ENCODE measurements at regions not wholly inside any gene's neighbourhood (a gene's known extent, or its start where the extent isn't known, plus 50 kb on each side); places are given as distances from the start of the nearest gene placed in this dataset.

DNA sequence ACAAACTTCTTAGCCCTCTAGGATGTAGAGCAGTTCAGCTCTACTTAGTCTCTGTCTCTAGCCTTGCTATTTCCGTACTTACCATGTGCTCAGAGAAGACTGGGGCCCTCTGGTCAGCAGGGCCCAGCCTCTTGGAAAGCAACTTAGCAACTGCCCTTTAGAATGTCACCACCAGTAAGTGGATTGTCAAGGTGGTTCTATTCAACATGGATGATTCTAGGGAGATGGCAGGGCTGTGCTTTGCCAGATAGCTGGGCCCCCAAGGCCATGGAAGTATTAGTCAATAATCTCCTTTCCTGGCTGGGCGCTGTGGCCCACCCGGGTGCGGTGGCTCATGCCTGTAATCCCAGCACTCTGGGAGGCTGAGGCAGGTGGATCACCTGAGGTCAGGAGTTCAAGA, 177.6 kb upstream of the MVB12B start:
- Mint-ChIP-seq H3K4me1 (peaks cover 36% of the 10 kb centered on the region), H3K36me3 (ENCODE audit: low read depth) (no peaks in the 10 kb centered on the region), H3K9me3 (no peaks in the 10 kb centered on the region), H3K27me3 (ENCODE audit: low read depth, poor library complexity) (peaks cover 37% of the 10 kb centered on the region), H3K27ac (no peak overlapping the region), H3K4me3 (no peak overlapping the region)
- DNase-seq = no peak
- TF ChIP-seq, protein P1, sequence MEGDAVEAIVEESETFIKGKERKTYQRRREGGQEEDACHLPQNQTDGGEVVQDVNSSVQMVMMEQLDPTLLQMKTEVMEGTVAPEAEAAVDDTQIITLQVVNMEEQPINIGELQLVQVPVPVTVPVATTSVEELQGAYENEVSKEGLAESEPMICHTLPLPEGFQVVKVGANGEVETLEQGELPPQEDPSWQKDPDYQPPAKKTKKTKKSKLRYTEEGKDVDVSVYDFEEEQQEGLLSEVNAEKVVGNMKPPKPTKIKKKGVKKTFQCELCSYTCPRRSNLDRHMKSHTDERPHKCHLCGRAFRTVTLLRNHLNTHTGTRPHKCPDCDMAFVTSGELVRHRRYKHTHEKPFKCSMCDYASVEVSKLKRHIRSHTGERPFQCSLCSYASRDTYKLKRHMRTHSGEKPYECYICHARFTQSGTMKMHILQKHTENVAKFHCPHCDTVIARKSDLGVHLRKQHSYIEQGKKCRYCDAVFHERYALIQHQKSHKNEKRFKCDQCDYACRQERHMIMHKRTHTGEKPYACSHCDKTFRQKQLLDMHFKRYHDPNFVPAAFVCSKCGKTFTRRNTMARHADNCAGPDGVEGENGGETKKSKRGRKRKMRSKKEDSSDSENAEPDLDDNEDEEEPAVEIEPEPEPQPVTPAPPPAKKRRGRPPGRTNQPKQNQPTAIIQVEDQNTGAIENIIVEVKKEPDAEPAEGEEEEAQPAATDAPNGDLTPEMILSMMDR (IDR thresholded peaks at IDR 0.05) = no peak

DNA sequence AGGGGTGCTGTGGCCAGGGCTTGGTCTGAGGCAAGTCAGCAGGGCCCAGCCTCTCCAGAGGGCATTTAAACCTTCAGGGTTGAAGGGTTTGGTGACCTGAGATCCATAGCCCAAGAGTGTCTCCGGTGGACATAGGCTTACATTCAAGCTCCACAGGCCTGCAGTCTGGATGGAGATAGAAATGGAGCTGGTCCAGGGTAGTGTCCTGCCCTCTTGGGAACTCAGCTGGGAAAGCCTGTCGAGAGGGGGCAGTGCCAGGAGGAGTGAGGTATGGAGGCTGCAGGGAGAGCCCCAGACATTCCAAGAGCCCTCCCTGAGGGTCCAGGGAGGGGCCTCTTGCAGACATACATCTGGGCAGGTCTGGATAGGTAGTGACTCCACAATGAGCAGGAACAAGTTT, 177.0 kb upstream of the MVB12B start:
- H3K4me1 Mint-ChIP-seq = peaks cover 36% of the 10 kb centered on the region
- no peaks in the 10 kb centered on the region for H3K9me3 Mint-ChIP-seq
- H3K36me3 Mint-ChIP-seq (ENCODE audit: low read depth) = no peaks in the 10 kb centered on the region
- DNase-seq = no peak
- TF ChIP-seq, protein P1 (IDR thresholded peaks at IDR 0.05) = no peak
- H3K27me3 Mint-ChIP-seq (ENCODE audit: low read depth, poor library complexity) = peaks cover 43% of the 10 kb centered on the region
- no peak overlapping the region for H3K27ac Mint-ChIP-seq
- no peak overlapping the region for H3K4me3 Mint-ChIP-seq

DNA sequence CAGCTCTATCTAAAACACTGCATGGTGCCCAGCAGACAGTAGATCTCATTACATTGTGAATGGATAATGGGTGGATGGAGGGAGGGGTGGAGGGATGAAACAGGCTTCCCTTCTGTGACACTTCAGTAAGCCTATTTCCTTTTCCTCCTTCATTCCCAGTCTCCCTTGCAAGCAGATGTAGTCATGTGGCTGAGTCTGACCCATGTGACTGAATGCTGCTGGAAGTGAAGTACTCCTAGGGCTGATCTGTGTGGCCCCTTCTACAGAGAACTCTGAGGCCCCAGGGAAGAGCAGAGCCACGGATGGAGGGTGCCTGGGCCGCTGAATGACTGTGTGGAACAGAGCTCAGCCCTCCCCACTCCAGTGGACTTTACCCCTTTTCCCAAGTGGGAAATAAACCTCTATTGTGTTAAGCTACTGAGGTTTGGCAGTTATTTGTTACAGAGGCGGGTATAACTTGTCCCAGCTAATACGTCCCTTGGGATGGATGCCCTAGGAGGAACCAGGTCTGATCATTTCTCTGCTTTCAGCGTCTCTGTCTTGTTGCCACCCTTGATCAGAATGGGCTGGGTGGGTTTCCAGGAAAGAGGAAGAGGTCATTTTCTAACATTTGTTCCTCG, 176.1 kb upstream of the MVB12B start:
- no peaks in the 10 kb centered on the region for H3K9me3 Mint-ChIP-seq
- peaks cover 44% of the 10 kb centered on the region for H3K27me3 Mint-ChIP-seq (ENCODE audit: low read depth, poor library complexity)
- DNase-seq = no peak
- peaks cover 36% of the 10 kb centered on the region for H3K4me1 Mint-ChIP-seq
- no peak overlapping the region for H3K27ac Mint-ChIP-seq
- H3K4me3 Mint-ChIP-seq = no peak overlapping the region
- TF ChIP-seq, protein P1 (IDR thresholded peaks at IDR 0.05) = no peak
- H3K36me3 Mint-ChIP-seq (ENCODE audit: low read depth) = no peaks in the 10 kb centered on the region

DNA sequence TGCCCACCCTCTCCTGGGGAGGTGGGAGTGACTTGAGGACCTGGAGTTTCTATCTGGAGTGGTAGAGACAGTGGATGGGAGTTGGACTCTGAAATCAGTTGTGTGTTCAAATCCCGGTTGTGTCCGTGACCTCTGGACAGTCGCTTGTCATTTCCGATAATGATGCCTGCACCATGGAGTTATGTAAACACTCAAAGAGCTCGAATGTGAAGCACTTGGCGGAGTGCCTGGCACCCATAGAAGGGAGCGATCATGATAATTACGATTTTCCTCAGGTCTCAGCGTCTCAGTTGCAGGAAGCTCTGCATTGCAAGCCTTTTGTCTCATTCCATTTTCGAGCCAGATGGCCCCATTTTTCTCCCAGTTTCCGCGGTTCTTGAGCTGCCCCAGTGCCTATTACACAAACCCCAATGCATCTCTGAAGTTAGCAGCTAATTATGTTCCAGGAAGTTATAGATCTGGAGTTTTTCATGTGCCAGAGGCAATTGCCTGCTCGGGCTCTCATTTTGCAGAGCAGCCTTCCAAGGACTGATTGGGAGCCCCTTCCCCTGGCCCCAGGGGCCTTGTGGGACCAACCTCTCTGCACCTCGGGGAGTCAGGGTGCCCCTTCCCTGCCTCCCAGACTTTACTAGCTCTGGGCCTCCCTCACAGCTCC, 175.5 kb upstream of the MVB12B start:
- Mint-ChIP-seq H3K36me3 (ENCODE audit: low read depth) (no peaks in the 10 kb centered on the region), H3K27ac (no peak overlapping the region), H3K4me1 (peaks cover 33% of the 10 kb centered on the region), H3K4me3 (no peak overlapping the region), H3K9me3 (no peaks in the 10 kb centered on the region), H3K27me3 (ENCODE audit: low read depth, poor library complexity) (peaks cover 44% of the 10 kb centered on the region)
- TF ChIP-seq, protein P1 (IDR thresholded peaks at IDR 0.05) = no peak
- no peak for DNase-seq

DNA sequence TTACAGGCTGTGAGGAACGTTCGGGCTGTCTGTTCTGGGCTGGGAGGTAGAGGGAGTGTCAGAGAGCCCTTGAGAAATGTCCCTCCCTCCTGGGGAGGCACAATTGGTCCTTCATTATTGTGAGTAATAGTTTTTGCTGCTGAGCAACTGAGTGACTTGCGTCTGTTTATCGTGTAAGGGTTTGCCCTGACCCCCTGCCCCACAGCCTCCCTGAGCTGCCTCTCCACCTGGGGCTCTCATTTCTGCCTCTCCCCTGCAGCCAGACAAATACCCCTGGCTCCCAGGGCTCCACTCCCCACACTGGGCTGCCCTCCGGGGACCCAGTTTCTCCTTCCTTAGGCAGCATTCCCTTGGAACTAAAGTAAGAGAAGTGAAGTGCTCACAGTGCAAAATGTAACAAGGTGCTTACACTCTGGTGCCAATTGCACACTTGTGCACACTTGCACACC, 174.9 kb upstream of the MVB12B start:
- H3K27me3 Mint-ChIP-seq (ENCODE audit: low read depth, poor library complexity) = peaks cover 44% of the 10 kb centered on the region
- no peaks in the 10 kb centered on the region for H3K9me3 Mint-ChIP-seq
- peaks cover 29% of the 10 kb centered on the region for H3K4me1 Mint-ChIP-seq
- TF ChIP-seq, protein P1 (IDR thresholded peaks at IDR 0.05) = no peak
- no peak overlapping the region for H3K4me3 Mint-ChIP-seq
- H3K27ac Mint-ChIP-seq = no peak overlapping the region
- no peaks in the 10 kb centered on the region for H3K36me3 Mint-ChIP-seq (ENCODE audit: low read depth)
- no peak for DNase-seq

Data from nephron progenitor cell (in vitro differentiated cells).